ENCODE measurements at regions not wholly inside any gene's neighbourhood (a gene's known extent, or its start where the extent isn't known, plus 50 kb on each side); places are given as distances from the start of the nearest gene placed in this dataset.

DNA sequence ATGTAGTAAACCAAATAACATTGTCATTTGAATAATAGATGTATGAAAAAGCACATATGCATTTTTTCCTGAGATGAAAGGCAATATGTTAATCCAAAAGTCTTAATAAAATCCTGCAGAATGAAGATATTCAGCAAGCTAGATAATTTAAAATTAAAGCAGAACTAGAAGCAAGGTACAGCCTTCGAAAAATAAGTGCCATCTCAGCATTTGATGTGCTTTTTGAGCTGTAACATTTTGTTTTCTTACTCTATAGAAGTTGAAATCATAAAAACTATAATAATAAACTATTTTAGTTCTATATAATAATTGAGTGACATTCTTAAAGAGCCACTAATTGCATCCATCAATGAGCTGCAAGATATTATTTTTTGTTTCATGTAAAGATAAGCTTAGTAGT is 410.4 kb upstream of the TRAM1L1 start:
- Histone ChIP-seq H3K4me1 (no peaks in the 10 kb centered on the region), H3K9me3 (no peaks in the 10 kb centered on the region), H3K4me3 (ENCODE audit: low read depth, low read length) (no peak overlapping the region), H3K27me3 (replicated peaks; ENCODE audit: control insufficient read depth, insufficient read depth, low read length) (no peaks in the 10 kb centered on the region), H3K36me3 (ENCODE audit: control insufficient read depth, insufficient read depth, low read length) (no peaks in the 10 kb centered on the region)
- TF ChIP-seq, protein P1, sequence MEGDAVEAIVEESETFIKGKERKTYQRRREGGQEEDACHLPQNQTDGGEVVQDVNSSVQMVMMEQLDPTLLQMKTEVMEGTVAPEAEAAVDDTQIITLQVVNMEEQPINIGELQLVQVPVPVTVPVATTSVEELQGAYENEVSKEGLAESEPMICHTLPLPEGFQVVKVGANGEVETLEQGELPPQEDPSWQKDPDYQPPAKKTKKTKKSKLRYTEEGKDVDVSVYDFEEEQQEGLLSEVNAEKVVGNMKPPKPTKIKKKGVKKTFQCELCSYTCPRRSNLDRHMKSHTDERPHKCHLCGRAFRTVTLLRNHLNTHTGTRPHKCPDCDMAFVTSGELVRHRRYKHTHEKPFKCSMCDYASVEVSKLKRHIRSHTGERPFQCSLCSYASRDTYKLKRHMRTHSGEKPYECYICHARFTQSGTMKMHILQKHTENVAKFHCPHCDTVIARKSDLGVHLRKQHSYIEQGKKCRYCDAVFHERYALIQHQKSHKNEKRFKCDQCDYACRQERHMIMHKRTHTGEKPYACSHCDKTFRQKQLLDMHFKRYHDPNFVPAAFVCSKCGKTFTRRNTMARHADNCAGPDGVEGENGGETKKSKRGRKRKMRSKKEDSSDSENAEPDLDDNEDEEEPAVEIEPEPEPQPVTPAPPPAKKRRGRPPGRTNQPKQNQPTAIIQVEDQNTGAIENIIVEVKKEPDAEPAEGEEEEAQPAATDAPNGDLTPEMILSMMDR (IDR thresholded peaks at IDR 0.05; ENCODE audit: insufficient read depth in 1 of 2, low read depth in 1 of 2, low read length in 1 of 2, severe bottlenecking in 1 of 2, unreplicated experiment in 1 of 2), result no peak
- H3K36me3 Mint-ChIP-seq (ENCODE audit: insufficient read depth, unreplicated experiment), result no peaks in the 10 kb centered on the region
- no TSS peak for BruUV-seq (replicated peaks)
- H3K4me3 Mint-ChIP-seq (ENCODE audit: unreplicated experiment), result no peak overlapping the region
- peaks cover 7% of the 10 kb centered on the region for H3K4me1 Mint-ChIP-seq (ENCODE audit: low read depth, unreplicated experiment)
- no peak overlapping the region for H3K27ac Mint-ChIP-seq (ENCODE audit: unreplicated experiment)
- ChIA-PET POLR2A (no interaction called here), CTCF (no interaction called here)
- intact Hi-C loops (cut with micrococcal nuclease; ENCODE audit: unreplicated experiment), result no loop called here
- H3K27me3 Mint-ChIP-seq (ENCODE audit: insufficient read depth, unreplicated experiment), result no peaks in the 10 kb centered on the region
- no peaks in the 10 kb centered on the region for H3K9me3 Mint-ChIP-seq (ENCODE audit: unreplicated experiment)
- no peak for DNase-seq

DNA sequence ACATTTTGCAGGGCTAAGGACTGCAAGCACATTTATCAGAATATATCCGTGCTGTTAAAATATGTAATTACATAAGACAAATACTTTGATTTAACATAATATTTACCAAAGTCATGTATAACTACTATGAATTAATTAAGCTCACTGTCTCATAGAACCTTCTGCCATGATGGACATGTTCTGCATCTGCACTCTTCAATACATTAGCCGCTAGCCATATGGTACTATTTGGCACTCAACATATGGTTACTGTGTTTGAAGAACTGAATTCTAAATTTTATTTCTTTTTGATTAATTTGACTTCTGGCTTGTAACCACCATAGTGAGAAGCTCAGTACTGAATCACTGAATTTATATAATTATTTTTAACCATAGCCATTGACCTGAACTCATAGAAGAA is 427.0 kb upstream of the TRAM1L1 start:
- TF ChIP-seq, protein P1 (IDR thresholded peaks at IDR 0.05; ENCODE audit: insufficient read depth in 1 of 2, low read depth in 1 of 2, low read length in 1 of 2, severe bottlenecking in 1 of 2, unreplicated experiment in 1 of 2), result no peak
- Mint-ChIP-seq H3K36me3 (ENCODE audit: insufficient read depth, unreplicated experiment) (no peaks in the 10 kb centered on the region), H3K4me1 (ENCODE audit: low read depth, unreplicated experiment) (no peaks in the 10 kb centered on the region), H3K27ac (ENCODE audit: unreplicated experiment) (no peak overlapping the region), H3K4me3 (ENCODE audit: unreplicated experiment) (no peak overlapping the region), H3K27me3 (ENCODE audit: insufficient read depth, unreplicated experiment) (peaks cover 2% of the 10 kb centered on the region), H3K9me3 (ENCODE audit: unreplicated experiment) (no peaks in the 10 kb centered on the region)
- Histone ChIP-seq H3K4me3 (ENCODE audit: low read depth, low read length) (no peak overlapping the region), H3K36me3 (ENCODE audit: control insufficient read depth, insufficient read depth, low read length) (no peaks in the 10 kb centered on the region), H3K9me3 (no peaks in the 10 kb centered on the region), H3K27me3 (replicated peaks; ENCODE audit: control insufficient read depth, insufficient read depth, low read length) (no peaks in the 10 kb centered on the region), H3K4me1 (no peaks in the 10 kb centered on the region)
- ChIA-PET POLR2A (no interaction called here), CTCF (no interaction called here)
- DNase-seq, result no peak
- intact Hi-C loops (cut with micrococcal nuclease; ENCODE audit: unreplicated experiment), result no loop called here
- no TSS peak for BruUV-seq (replicated peaks)

DNA sequence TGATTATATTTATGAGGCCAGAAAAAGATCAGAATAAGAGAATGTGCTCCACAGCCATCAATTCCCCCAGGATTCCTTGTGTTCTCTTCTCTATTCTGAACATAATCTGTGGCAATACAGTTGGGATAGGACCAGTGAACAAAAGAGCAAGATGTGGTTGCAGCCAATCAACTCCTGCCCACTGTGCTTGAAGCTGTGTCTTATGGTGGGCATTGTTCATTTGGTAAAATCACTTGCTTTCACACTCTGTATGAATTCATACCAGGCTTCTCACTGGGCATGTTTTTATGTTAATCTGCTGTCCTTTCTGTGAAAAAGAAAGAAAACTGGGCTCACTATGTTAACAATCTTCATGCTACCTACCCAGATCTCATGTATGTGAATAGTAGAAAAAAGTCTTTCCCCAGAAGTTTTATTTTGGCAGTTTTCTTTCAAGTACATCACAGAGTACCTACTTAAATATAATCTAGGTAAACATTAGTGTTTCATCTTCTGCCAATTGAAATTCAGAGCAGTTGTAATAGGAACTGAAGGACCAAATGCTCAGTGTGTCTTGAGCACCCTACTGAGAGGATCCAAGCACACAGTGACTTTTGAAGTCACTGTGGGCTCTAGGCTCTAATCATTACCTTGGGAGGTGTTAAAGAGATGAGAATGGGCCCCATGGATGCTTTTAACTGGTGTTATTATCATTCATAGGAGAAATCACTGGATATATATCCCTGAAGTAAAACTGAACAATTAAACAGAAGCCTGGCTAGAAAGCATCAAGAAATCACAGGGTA is 429.2 kb upstream of the TRAM1L1 start:
- Mint-ChIP-seq H3K36me3 (ENCODE audit: insufficient read depth, unreplicated experiment) (no peaks in the 10 kb centered on the region), H3K27ac (ENCODE audit: unreplicated experiment) (no peak overlapping the region), H3K4me3 (ENCODE audit: unreplicated experiment) (no peak overlapping the region), H3K4me1 (ENCODE audit: low read depth, unreplicated experiment) (no peaks in the 10 kb centered on the region), H3K27me3 (ENCODE audit: insufficient read depth, unreplicated experiment) (peaks cover 2% of the 10 kb centered on the region), H3K9me3 (ENCODE audit: unreplicated experiment) (peaks cover under 1% of the 10 kb centered on the region)
- DNase-seq, result no peak
- CTCF ChIA-PET, result no interaction called here
- Histone ChIP-seq H3K4me3 (ENCODE audit: low read depth, low read length) (no peak overlapping the region), H3K4me1 (no peaks in the 10 kb centered on the region), H3K27me3 (replicated peaks; ENCODE audit: control insufficient read depth, insufficient read depth, low read length) (no peaks in the 10 kb centered on the region), H3K36me3 (ENCODE audit: control insufficient read depth, insufficient read depth, low read length) (no peaks in the 10 kb centered on the region), H3K9me3 (0 out of 2 replicates have a peak, but pooled peaks cover 3% of the 10 kb centered on the region)
- POLR2A ChIA-PET, result no interaction called here
- intact Hi-C loops (cut with micrococcal nuclease; ENCODE audit: unreplicated experiment), result no loop called here
- TF ChIP-seq, protein P1 (IDR thresholded peaks at IDR 0.05; ENCODE audit: insufficient read depth in 1 of 2, low read depth in 1 of 2, low read length in 1 of 2, severe bottlenecking in 1 of 2, unreplicated experiment in 1 of 2), result no peak
- no TSS peak for BruUV-seq (replicated peaks)
